ENCODE measurements at regions not wholly inside any gene's neighbourhood (a gene's known extent, or its start where the extent isn't known, plus 50 kb on each side); places are given as distances from the start of the nearest gene placed in this dataset.

DNA sequence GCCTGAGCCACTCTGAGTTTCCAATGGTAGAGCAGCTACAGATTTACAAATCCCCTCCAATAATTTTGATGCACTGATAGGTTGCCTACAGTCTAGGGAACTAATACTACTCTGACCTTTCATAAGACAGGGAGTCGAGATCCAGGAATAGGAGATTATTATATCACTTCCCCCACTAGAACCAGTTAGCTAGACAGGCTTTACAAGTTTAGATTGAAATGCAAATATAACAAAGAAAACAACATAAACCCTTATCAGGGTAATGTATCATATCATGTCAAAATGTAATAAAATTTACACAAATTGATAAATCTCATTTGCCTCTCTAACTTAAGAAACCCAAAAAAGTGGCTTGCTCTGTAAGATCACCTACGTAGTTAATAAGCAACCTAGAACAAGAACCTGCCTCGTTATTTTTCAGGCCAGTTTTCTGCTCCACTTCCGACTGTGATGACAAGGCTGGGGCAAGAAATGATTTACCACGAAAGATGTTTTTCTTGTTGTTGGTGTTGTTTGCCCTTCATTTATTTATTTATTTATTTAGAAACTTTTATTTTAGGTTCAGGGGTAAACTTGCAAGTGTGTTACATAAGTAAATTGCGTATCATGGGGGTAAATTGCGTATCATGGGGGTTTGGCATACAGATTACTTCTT, 504.2 kb upstream of the ID4 start:
- H3K23ac ChIP-seq (ENCODE audit: insufficient read length): no peak overlapping the region
- H2AK5ac ChIP-seq (ENCODE audit: low read depth, low read length): no peak overlapping the region
- H3K9me3 ChIP-seq (ENCODE audit: insufficient read depth in 2 of 2, low read depth in 1 of 2, low read length in 1 of 2): no peaks in the 10 kb centered on the region
- 97% methylated on average over 7 of the region's 7 CpGs; no CpG with 5 or more reads in 1 of the 2 experiments for WGBS, 2 experiments (ENCODE audit: extremely low coverage in 1 of 2, insufficient coverage in 1 of 2, insufficient read length in 1 of 2, insufficient replicate concordance in 2 of 2, low coverage in 1 of 2, low lambda C conversion rate in 2 of 2, missing lambda C conversion rate in 1 of 2)
- H2BK20ac ChIP-seq (ENCODE audit: low read length): no peak overlapping the region
- ChIA-PET POLR2A (ENCODE audit: partially characterized antibody) (no interaction called here), CTCF (ENCODE audit: partially characterized antibody) (interaction anchor here (0.8 kb wide), 1 partner anchor 24 kb away, joined by 3 read pairs; no protein-coding TSS in a partner anchor)
- no peak overlapping the region for H3K27ac ChIP-seq (ENCODE audit: low read depth, low read length)
- H2BK15ac ChIP-seq (ENCODE audit: low read length): no peak overlapping the region
- DNase-seq (ENCODE audit: low read depth in 1 of 2, low spot score in 2 of 2): no peak
- no peak overlapping the region for H4K8ac ChIP-seq (ENCODE audit: extremely low read depth, insufficient read depth, low read length)
- TF ChIP-seq SIN3A (conservative IDR thresholded peaks at IDR 0.05 in 1 of 2, IDR thresholded peaks at IDR 0.05 in 1 of 2; ENCODE audit: low read depth in 1 of 2, low read length in 2 of 2): no peak
- TF ChIP-seq JUN (IDR thresholded peaks at IDR 0.05; ENCODE audit: low read depth, low read length): no peak
- no peak for TF ChIP-seq CBX8 (IDR thresholded peaks at IDR 0.05; ENCODE audit: borderline replicate concordance, low read depth, low read length)
- no peak overlapping the region for H3K4ac ChIP-seq (replicated peaks; ENCODE audit: insufficient read length, low read depth, low read length)
- H3K4me2 ChIP-seq (ENCODE audit: insufficient read depth in 1 of 2, low read depth in 2 of 2, low read length in 2 of 2): no peak overlapping the region
- H4K91ac ChIP-seq (replicated peaks; ENCODE audit: insufficient read length, low read length): no peak overlapping the region
- H2AFZ ChIP-seq (ENCODE audit: low read length): no peak overlapping the region
- H3K9ac ChIP-seq (replicated peaks in 1 of 4; ENCODE audit: extremely low read depth in 1 of 4, low read depth in 3 of 4, low read length in 3 of 4): no peak overlapping the region
- H3K79me1 ChIP-seq (ENCODE audit: low read depth, low read length): no peaks in the 10 kb centered on the region
- H3K4me3 ChIP-seq (ENCODE audit: extremely low read depth in 1 of 4, insufficient read depth in 2 of 4, low read depth in 3 of 4, low read length in 4 of 4): no peak overlapping the region
- H3K4me1 ChIP-seq (replicated peaks in 1 of 4; ENCODE audit: control insufficient read depth in 3 of 4, insufficient read depth in 4 of 4, low read length in 3 of 4): peaks cover 2 to 3% (median 2%) of the 10 kb centered on the region in 4 experiments; a peak in 4 of 7 replicates
- no peak overlapping the region for H4K5ac ChIP-seq (ENCODE audit: insufficient read length, low read depth, low read length)
- no peak overlapping the region for H3K14ac ChIP-seq (ENCODE audit: insufficient read length)
- no peak for FAIRE-seq
- H3K79me2 ChIP-seq (ENCODE audit: control insufficient read depth in 1 of 2, insufficient read depth in 2 of 2, low read length in 2 of 2): no peaks in the 10 kb centered on the region
- no peaks in the 10 kb centered on the region for H3K27me3 ChIP-seq (replicated peaks in 1 of 4; ENCODE audit: control insufficient read depth in 3 of 4, extremely low read depth in 1 of 4, insufficient read depth in 3 of 4, low read length in 3 of 4)
- no peak overlapping the region for H2BK5ac ChIP-seq (ENCODE audit: low read depth, low read length)
- H3K56ac ChIP-seq (replicated peaks; ENCODE audit: insufficient read length, low read depth, low read length): no peak overlapping the region
- H2BK12ac ChIP-seq (ENCODE audit: low read depth, low read length): no peak overlapping the region
- no peaks in the 10 kb centered on the region for H4K20me1 ChIP-seq (replicated peaks in 1 of 2; ENCODE audit: control insufficient read depth in 1 of 2, insufficient read depth in 2 of 2, low read length in 2 of 2)
- no peaks in the 10 kb centered on the region for H3K23me2 ChIP-seq (ENCODE audit: low read depth, low read length)
- H3K36me3 ChIP-seq (ENCODE audit: control insufficient read depth in 2 of 4, insufficient read depth in 4 of 4, low read length in 3 of 4): no peaks in the 10 kb centered on the region
- no peak overlapping the region for H3K18ac ChIP-seq (ENCODE audit: extremely low read depth, low read length)
- no peak overlapping the region for H2BK120ac ChIP-seq (replicated peaks; ENCODE audit: low read depth, low read length)

Measured in H1 (cell line).